ENCODE measurements at regions not wholly inside any gene's neighbourhood (a gene's known extent, or its start where the extent isn't known, plus 50 kb on each side); places are given as distances from the start of the nearest gene placed in this dataset.

GRCh38 chr7:142501434-142501833 is 243.6 kb upstream of the PRSS58 start:
- TF ChIP-seq CTCF (conservative IDR thresholded peaks at IDR 0.05) (no peak), EZH2 (IDR thresholded peaks at IDR 0.05; ENCODE audit: low read depth) (no peak)

Measured in PC-9 (cell line).